Activated T-helper 1 cell treated with anti-CD3 and anti-CD28 coated beads, Interleukin-12 subunit alpha, Interleukin-12 subunit beta, Interleukin-2, Interleukin-4 antibody, amounts not matched to agents 30 ng/mL and 10 ng/mL and 1 ng/mL, durations not matched to agents 14 hours and 24 hours and 36 hours (primary cell): ENCODE measurements at regions not wholly inside any gene's neighbourhood (a gene's known extent, or its start where the extent isn't known, plus 50 kb on each side); places are given as distances from the start of the nearest gene placed in this dataset.

ENCODE experiments used
- DNase-seq: peaks from one replicate; pipeline ENCODE4 v3.0.0; 2021; ENCODE audit warnings: low spot score
- H3K27ac Mint-ChIP-seq: one replicate; pipeline ENCODE4 v1.8.0; 2021; ENCODE audit warnings: mild to moderate bottlenecking, mixed read lengths
- H3K27me3 Mint-ChIP-seq: one replicate; pipeline ENCODE4 v1.8.0; 2022; ENCODE audit warnings: mild to moderate bottlenecking, moderate library complexity, mixed read lengths; ENCODE audit not compliant: insufficient read depth
- H3K36me3 Mint-ChIP-seq: one replicate; pipeline ENCODE4 v1.8.0; 2021; ENCODE audit warnings: low read depth, mixed read lengths
- H3K4me1 Mint-ChIP-seq: one replicate; pipeline ENCODE4 v1.8.0; 2021; ENCODE audit warnings: low read depth, mixed read lengths
- H3K4me3 Mint-ChIP-seq: one replicate; pipeline ENCODE4 v1.8.0; 2021; ENCODE audit warnings: mild to moderate bottlenecking, moderate library complexity, mixed read lengths
- H3K9me3 Mint-ChIP-seq: one replicate; pipeline ENCODE4 v1.8.0; 2021; ENCODE audit warnings: mixed read lengths
- intact Hi-C: fragments of 100-400 bp; cut with micrococcal nuclease; formaldehyde crosslinking; loops from one replicate; pipeline ENCODE4 v1.15.1; 2024

- DNase-seq: no peak
- Mint-ChIP-seq H3K4me1 (no peaks in the 10 kb centered on the region), H3K27ac (no peak overlapping the region), H3K4me3 (no peak overlapping the region), H3K36me3 (no peaks in the 10 kb centered on the region), H3K27me3 (no peaks in the 10 kb centered on the region), H3K9me3 (no peaks in the 10 kb centered on the region)
- intact Hi-C loops: no loop called here
Measured at GRCh38 chr10:44618910-44619309, 234.0 kb upstream of the CXCL12 start.

- H3K27ac Mint-ChIP-seq: no peak overlapping the region
- H3K4me3 Mint-ChIP-seq: no peak overlapping the region
- no peaks in the 10 kb centered on the region for H3K9me3 Mint-ChIP-seq
- H3K27me3 Mint-ChIP-seq: no peaks in the 10 kb centered on the region
- H3K4me1 Mint-ChIP-seq: no peaks in the 10 kb centered on the region
- no peaks in the 10 kb centered on the region for H3K36me3 Mint-ChIP-seq
- intact Hi-C loops: no loop called here
- no peak for DNase-seq
Measured at GRCh38 chr10:44619521-44619920, 234.6 kb upstream of the CXCL12 start.

GRCh38 chr10:44619975-44620374 is 235.1 kb upstream of the CXCL12 start:
- H3K4me1 Mint-ChIP-seq: no peaks in the 10 kb centered on the region
- H3K9me3 Mint-ChIP-seq: no peaks in the 10 kb centered on the region
- intact Hi-C loops: no loop called here
- DNase-seq: no peak
- no peaks in the 10 kb centered on the region for H3K27me3 Mint-ChIP-seq
- H3K4me3 Mint-ChIP-seq: no peak overlapping the region
- H3K36me3 Mint-ChIP-seq: no peaks in the 10 kb centered on the region
- no peak overlapping the region for H3K27ac Mint-ChIP-seq

GRCh38 chr10:44627591-44628354 is 242.9 kb upstream of the CXCL12 start:
- Mint-ChIP-seq H3K9me3 (peaks cover under 1% of the 10 kb centered on the region), H3K4me3 (no peak overlapping the region), H3K4me1 (no peaks in the 10 kb centered on the region), H3K36me3 (no peaks in the 10 kb centered on the region), H3K27ac (no peak overlapping the region), H3K27me3 (no peaks in the 10 kb centered on the region)
- DNase-seq: no peak
- intact Hi-C loops: no loop called here

GRCh38 chr10:44628921-44629320 is 244.0 kb upstream of the CXCL12 start:
- Mint-ChIP-seq H3K4me3 (no peak overlapping the region), H3K9me3 (peaks cover 3% of the 10 kb centered on the region)
- intact Hi-C loops: no loop called here

GRCh38 chr10:44635176-44635575 is 250.3 kb upstream of the CXCL12 start:
- no peaks in the 10 kb centered on the region for H3K4me1 Mint-ChIP-seq
- H3K9me3 Mint-ChIP-seq: peaks cover 3% of the 10 kb centered on the region
- H3K36me3 Mint-ChIP-seq: no peaks in the 10 kb centered on the region
- DNase-seq: no peak
- intact Hi-C loops: no loop called here
- peaks cover 3% of the 10 kb centered on the region for H3K27me3 Mint-ChIP-seq
- H3K27ac Mint-ChIP-seq: no peak overlapping the region
- H3K4me3 Mint-ChIP-seq: no peak overlapping the region

More at GRCh38 chr10:44628921-44629320, 244.0 kb upstream of the CXCL12 start:
- no peaks in the 10 kb centered on the region for H3K4me1 Mint-ChIP-seq
- no peak for DNase-seq
- H3K27me3 Mint-ChIP-seq: no peaks in the 10 kb centered on the region
- H3K36me3 Mint-ChIP-seq: no peaks in the 10 kb centered on the region
- H3K27ac Mint-ChIP-seq: no peak overlapping the region

- no peak for DNase-seq
- peaks cover 3% of the 10 kb centered on the region for H3K27me3 Mint-ChIP-seq
- peaks cover 3% of the 10 kb centered on the region for H3K9me3 Mint-ChIP-seq
- no peak overlapping the region for H3K27ac Mint-ChIP-seq
- no peaks in the 10 kb centered on the region for H3K36me3 Mint-ChIP-seq
- H3K4me1 Mint-ChIP-seq: no peaks in the 10 kb centered on the region
- no peak overlapping the region for H3K4me3 Mint-ChIP-seq
- intact Hi-C loops: no loop called here
Measured at GRCh38 chr10:44636625-44637024, 251.7 kb upstream of the CXCL12 start.

GRCh38 chr10:44640429-44640828 is 255.5 kb upstream of the CXCL12 start:
- no peaks in the 10 kb centered on the region for H3K9me3 Mint-ChIP-seq
- no peaks in the 10 kb centered on the region for H3K36me3 Mint-ChIP-seq
- H3K27me3 Mint-ChIP-seq: peaks cover 3% of the 10 kb centered on the region
- no peaks in the 10 kb centered on the region for H3K4me1 Mint-ChIP-seq
- H3K27ac Mint-ChIP-seq: no peak overlapping the region
- no peak for DNase-seq
- H3K4me3 Mint-ChIP-seq: no peak overlapping the region
- intact Hi-C loops: no loop called here

GRCh38 chr10:44647473-44647872 is 262.6 kb upstream of the CXCL12 start:
- Mint-ChIP-seq H3K9me3 (no peaks in the 10 kb centered on the region), H3K27ac (no peak overlapping the region), H3K36me3 (no peaks in the 10 kb centered on the region), H3K4me3 (no peak overlapping the region), H3K27me3 (peaks cover 2% of the 10 kb centered on the region), H3K4me1 (no peaks in the 10 kb centered on the region)
- intact Hi-C loops: no loop called here
- DNase-seq: no peak

GRCh38 chr10:44647877-44648542 is 263.1 kb upstream of the CXCL12 start:
- Mint-ChIP-seq H3K27ac (no peak overlapping the region), H3K4me3 (no peak overlapping the region), H3K9me3 (no peaks in the 10 kb centered on the region), H3K36me3 (no peaks in the 10 kb centered on the region), H3K4me1 (no peaks in the 10 kb centered on the region), H3K27me3 (peaks cover 2% of the 10 kb centered on the region)
- intact Hi-C loops: no loop called here
- no peak for DNase-seq

GRCh38 chr10:44650691-44651661 is 260.2 kb upstream of the TMEM72 start:
- Mint-ChIP-seq H3K27me3 (peaks cover 2% of the 10 kb centered on the region), H3K4me1 (no peaks in the 10 kb centered on the region), H3K4me3 (no peak overlapping the region), H3K9me3 (no peaks in the 10 kb centered on the region), H3K27ac (no peak overlapping the region), H3K36me3 (no peaks in the 10 kb centered on the region)
- intact Hi-C loops: no loop called here
- DNase-seq: no peak

- Mint-ChIP-seq H3K4me1 (no peaks in the 10 kb centered on the region), H3K27ac (no peak overlapping the region), H3K27me3 (peaks cover 2% of the 10 kb centered on the region), H3K36me3 (no peaks in the 10 kb centered on the region), H3K9me3 (no peaks in the 10 kb centered on the region), H3K4me3 (no peak overlapping the region)
- intact Hi-C loops: no loop called here
- DNase-seq: no peak
Measured at GRCh38 chr10:44651834-44652233, 259.3 kb upstream of the TMEM72 start.

GRCh38 chr10:44659320-44659719 is 251.8 kb upstream of the TMEM72 start:
- no peaks in the 10 kb centered on the region for H3K4me1 Mint-ChIP-seq
- no peak for DNase-seq
- H3K9me3 Mint-ChIP-seq: no peaks in the 10 kb centered on the region
- H3K36me3 Mint-ChIP-seq: no peaks in the 10 kb centered on the region
- H3K27me3 Mint-ChIP-seq: no peaks in the 10 kb centered on the region
- H3K27ac Mint-ChIP-seq: no peak overlapping the region
- no peak overlapping the region for H3K4me3 Mint-ChIP-seq
- intact Hi-C loops: no loop called here
